GM19351 (cell line): ENCODE measurements at regions not wholly inside any gene's neighbourhood (a gene's known extent, or its start where the extent isn't known, plus 50 kb on each side); places are given as distances from the start of the nearest gene placed in this dataset.
"Not testable (repeated sequence)": the region's sequence is repeated elsewhere in the genome, so short reads cannot be mapped to it uniquely, and the experiment has no call there.

ENCODE experiments used
- ATAC-seq: cut with Tn5 transposase; IDR thresholded peaks from one replicate; pipeline ENCODE4 v1.9.1; 2021; ENCODE audit warnings: mild to moderate bottlenecking, moderate library complexity; ENCODE audit not compliant: unreplicated experiment

GRCh38 chr6:128600397-128600951 is 80.1 kb upstream of the PTPRK start:
- peak; percentile 66 for ATAC-seq

GRCh38 chr6:128599036-128599435 is 78.6 kb upstream of the PTPRK start:
- no peak for ATAC-seq

GRCh38 chr6:128598571-128598970 is 78.2 kb upstream of the PTPRK start:
- ATAC-seq: peak; percentile 38

GRCh38 chr6:128597956-128598355 is 77.6 kb upstream of the PTPRK start:
- no peak for ATAC-seq

GRCh38 chr6:128597004-128597403 is 76.6 kb upstream of the PTPRK start:
- no peak for ATAC-seq

- no peak for ATAC-seq
Measured at GRCh38 chr6:128595544-128595943, 75.1 kb upstream of the PTPRK start.

- ATAC-seq: no peak
Measured at GRCh38 chr6:128586095-128586494, 65.7 kb upstream of the PTPRK start.

- ATAC-seq: no peak
Measured at GRCh38 chr6:128580224-128581110, 60.1 kb upstream of the PTPRK start.

GRCh38 chr6:128575254-128575653 is 54.9 kb upstream of the PTPRK start:
- not testable (repeated sequence) for ATAC-seq

- no peak for ATAC-seq
Measured at GRCh38 chr6:128574402-128574801, 54.0 kb upstream of the PTPRK start.

- ATAC-seq: no peak
Measured at GRCh38 chr6:128573036-128573435, 52.6 kb upstream of the PTPRK start.

- no peak for ATAC-seq
Measured at GRCh38 chr6:128572294-128572693, 51.9 kb upstream of the PTPRK start.

GRCh38 chr6:128570680-128571063 is 50.3 kb upstream of the PTPRK start:
- no peak for ATAC-seq

GRCh38 chr6:128569732-128570679 is 49.6 kb upstream of the PTPRK start:
- no peak for ATAC-seq
